SK-N-SH treated with all-trans-retinoic acid at 6 μM for 48 hours (cell line): ENCODE measurements at regions not wholly inside any gene's neighbourhood (a gene's known extent, or its start where the extent isn't known, plus 50 kb on each side); places are given as distances from the start of the nearest gene placed in this dataset.

Experiments
- ESRRG ChIP-seq: fragments of 250-450 bp; sonication (Bioruptor Pico); IDR thresholded peaks from 2 replicates; pipeline ENCODE4 v1.6.1; 2021; ENCODE audit warnings: mild to moderate bottlenecking
- GLIS3 ChIP-seq: fragments of 250-450 bp; sonication (Bioruptor Pico); IDR thresholded peaks from 2 replicates; pipeline ENCODE4 v1.5.0; 2020; ENCODE audit warnings: mild to moderate bottlenecking, moderate library complexity
- OSR1 ChIP-seq: fragments of 250-450 bp; sonication (Bioruptor Pico); IDR thresholded peaks from 2 replicates; pipeline ENCODE4 v1.8.0; 2022; ENCODE audit warnings: moderate library complexity, mild to moderate bottlenecking, inconsistent platforms
- RARB ChIP-seq: fragments of 250-450 bp; sonication (Bioruptor Pico); IDR thresholded peaks from 2 replicates; pipeline ENCODE4 v1.8.0; 2021; ENCODE audit warnings: mild to moderate bottlenecking, moderate library complexity
- SNAI2 ChIP-seq: fragments of 250-450 bp; sonication (Bioruptor Pico); IDR thresholded peaks from 2 replicates; pipeline ENCODE4 v1.5.0; 2020; ENCODE audit warnings: mild to moderate bottlenecking, moderate library complexity
- TCF4 ChIP-seq: fragments of 250-450 bp; sonication (Bioruptor Pico); IDR thresholded peaks from 2 replicates; pipeline ENCODE4 v1.8.0; 2021; ENCODE audit warnings: mild to moderate bottlenecking, moderate library complexity, borderline replicate concordance
- ZFP3 ChIP-seq: fragments of 250-450 bp; sonication (Bioruptor Pico); IDR thresholded peaks from 2 replicates; pipeline ENCODE4 v1.5.0; 2020; ENCODE audit warnings: mild to moderate bottlenecking, moderate library complexity
- TF ChIP-seq, protein P1 (sequence below): fragments of 250-450 bp; sonication (Bioruptor Pico); IDR thresholded peaks from 2 replicates; pipeline ENCODE4 v1.5.0; 2020; ENCODE audit warnings: mild to moderate bottlenecking, moderate library complexity

DNA sequence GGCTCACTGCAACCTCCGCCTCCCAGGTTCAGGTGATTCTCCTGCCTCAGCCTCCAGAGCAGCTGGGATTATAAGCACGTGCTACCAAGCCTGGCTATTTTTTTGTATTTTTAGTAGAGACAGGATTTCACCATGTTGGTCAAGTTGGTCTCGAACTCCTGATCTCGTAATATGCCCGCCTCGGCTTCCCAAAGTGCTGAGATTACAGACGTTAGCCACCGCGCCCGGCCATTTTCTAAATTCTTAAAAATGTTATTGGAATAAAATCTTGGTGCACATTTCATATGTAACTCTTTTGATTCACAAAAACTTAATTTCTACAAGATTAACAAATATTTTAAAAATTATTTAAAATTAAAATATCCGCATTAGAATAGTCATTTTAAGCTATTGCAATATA, 1480.3 kb upstream of the SPRY2 start:
- TF ChIP-seq RARB (CRISPR knock-in tag), result no peak
- no peak for TF ChIP-seq TCF4
- TF ChIP-seq SNAI2 (CRISPR knock-in tag), result no peak
- no peak for TF ChIP-seq ZFP3 (CRISPR knock-in tag)
- TF ChIP-seq, protein P1, sequence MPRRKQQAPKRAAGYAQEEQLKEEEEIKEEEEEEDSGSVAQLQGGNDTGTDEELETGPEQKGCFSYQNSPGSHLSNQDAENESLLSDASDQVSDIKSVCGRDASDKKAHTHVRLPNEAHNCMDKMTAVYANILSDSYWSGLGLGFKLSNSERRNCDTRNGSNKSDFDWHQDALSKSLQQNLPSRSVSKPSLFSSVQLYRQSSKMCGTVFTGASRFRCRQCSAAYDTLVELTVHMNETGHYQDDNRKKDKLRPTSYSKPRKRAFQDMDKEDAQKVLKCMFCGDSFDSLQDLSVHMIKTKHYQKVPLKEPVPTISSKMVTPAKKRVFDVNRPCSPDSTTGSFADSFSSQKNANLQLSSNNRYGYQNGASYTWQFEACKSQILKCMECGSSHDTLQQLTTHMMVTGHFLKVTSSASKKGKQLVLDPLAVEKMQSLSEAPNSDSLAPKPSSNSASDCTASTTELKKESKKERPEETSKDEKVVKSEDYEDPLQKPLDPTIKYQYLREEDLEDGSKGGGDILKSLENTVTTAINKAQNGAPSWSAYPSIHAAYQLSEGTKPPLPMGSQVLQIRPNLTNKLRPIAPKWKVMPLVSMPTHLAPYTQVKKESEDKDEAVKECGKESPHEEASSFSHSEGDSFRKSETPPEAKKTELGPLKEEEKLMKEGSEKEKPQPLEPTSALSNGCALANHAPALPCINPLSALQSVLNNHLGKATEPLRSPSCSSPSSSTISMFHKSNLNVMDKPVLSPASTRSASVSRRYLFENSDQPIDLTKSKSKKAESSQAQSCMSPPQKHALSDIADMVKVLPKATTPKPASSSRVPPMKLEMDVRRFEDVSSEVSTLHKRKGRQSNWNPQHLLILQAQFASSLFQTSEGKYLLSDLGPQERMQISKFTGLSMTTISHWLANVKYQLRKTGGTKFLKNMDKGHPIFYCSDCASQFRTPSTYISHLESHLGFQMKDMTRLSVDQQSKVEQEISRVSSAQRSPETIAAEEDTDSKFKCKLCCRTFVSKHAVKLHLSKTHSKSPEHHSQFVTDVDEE (CRISPR knock-in tag), result no peak
- TF ChIP-seq OSR1 (CRISPR knock-in tag), result no peak
- TF ChIP-seq GLIS3 (CRISPR knock-in tag), result no peak
- TF ChIP-seq ESRRG, result no peak
